Heart left ventricle (tissue), 16 donors: ENCODE measurements at regions not wholly inside any gene's neighbourhood (a gene's known extent, or its start where the extent isn't known, plus 50 kb on each side); places are given as distances from the start of the nearest gene placed in this dataset.

Source experiments
- ATAC-seq, 4 donors: fragments of 200-7000 bp; cut with Tn5 transposase; one replicate each; pipeline ENCODE4 v1.9.1; 2020 to 2022; ENCODE audit warnings: moderate library complexity in 4 of 4, mild to moderate bottlenecking in 3 of 4, moderate number of reproducible peaks in 1 of 4
- DNase-seq, 5 donors: peaks; one replicate each; pipeline ENCODE4 v3.0.0-alpha.2; 2020
- H3K27ac ChIP-seq, 12 donors: fragments of 200-600 bp; sonication (generic) in 4 of 12; one replicate each; pipeline versions ENCODE4 v1.5.0 to v1.8.0; 2016 to 2022; ENCODE audit warnings: mild to moderate bottlenecking in 2 of 12
- H3K27me3 ChIP-seq, 9 donors: fragments of 200-600 bp; sonication (generic) in 2 of 9; one replicate each; pipeline versions ENCODE4 v1.5.1 to v1.8.0; 2016 to 2022; ENCODE audit warnings: mild to moderate bottlenecking in 3 of 9
- H3K36me3 ChIP-seq, 9 donors: fragments of 200-600 bp; sonication (generic) in 2 of 9; one replicate each; pipeline versions ENCODE4 v1.5.0 to v1.8.0; 2018 to 2022; ENCODE audit warnings: mild to moderate bottlenecking in 2 of 9
- H3K4me1 ChIP-seq, 12 donors: fragments of 200-600 bp; sonication (generic) in 4 of 12; one replicate each; pipeline versions ENCODE4 v1.5.0 to v1.8.0; 2016 to 2022; ENCODE audit warnings: mild to moderate bottlenecking in 3 of 12
- H3K4me3 ChIP-seq, 12 donors: fragments of 200-600 bp; sonication (generic) in 4 of 12; one replicate each; pipeline versions ENCODE4 v1.5.0 to v1.8.0; 2017 to 2022; ENCODE audit warnings: mild to moderate bottlenecking in 9 of 12, moderate library complexity in 4 of 12
- H3K9me3 ChIP-seq, 12 donors: fragments of 200-600 bp; sonication (generic) in 4 of 12; one replicate each; pipeline versions ENCODE4 v1.5.0 to v1.8.0; 2016 to 2022; ENCODE audit warnings: mild to moderate bottlenecking in 1 of 12
- POLR2A ChIP-seq, 2 donors: fragments of 450-650 bp; IDR thresholded peaks; one replicate each; pipeline ENCODE4 v1.6.1; 2017; ENCODE audit warnings: antibody characterized with exemption in 2 of 2, mild to moderate bottlenecking in 2 of 2, moderate library complexity in 2 of 2
- WGBS, 4 donors: extraction: QIAGEN DNeasy Blood & Tissue Kit in 2 of 4; methylation state at CpG; one replicate each; pipeline versions ENCODE4 v1.1.5 to v1.1.7; 2013 to 2018; 5-methylcytosine and 5-hydroxymethylcytosine counted together
- intact Hi-C, 10 donors: fragments of 100-400 bp; cut with DNase I; formaldehyde crosslinking; loops; one replicate each; pipeline versions ENCODE4 v1.11.1 to v1.14.2; 2022
- TF ChIP-seq, protein P1 (sequence below), 12 donors: fragments of 200-600 bp; sonication (generic) in 4 of 12; IDR thresholded peaks; one replicate each; pipeline versions ENCODE4 v1.5.0 to v1.8.0; 2018 to 2022; ENCODE audit warnings: antibody characterized with exemption in 12 of 12, mild to moderate bottlenecking in 5 of 12
- donor health status: ischemic (EF 13 %, LVEDD 7.1; RV severe dilation, severe dysfunction).
- donor health status: healthy with polysubstance abuse.
- donor health status: DM: no; HTN: yes; CAD: no.
- donor health status: DM: no; HTN: no; CAD: no.
- donor health status: ischemic (EF 25% LVEDD 6.9; RV normal size, moderate dysfunction).
- donor health status: ischemic (EF 25% LVEDD 5.7; RV mildly dilated, moderate dysfunction).
- donor health status: healthy.
- donor health status: DM: yes; HTN: yes; CAD: no.
- donor health status: ischemic (EF 35%, LVEDD 5.7; RV mildly dilated, moderate dysfunction).
- donor health status: nonischemic (EF 11% LVEDD 7.7; RV severe dilation, severe dysfunction).
- donor health status: DM: yes; HTN: yes; CAD: no.
- donor health status: PGD.
- donor health status: ischemic (EF 29% LVEDD 5.4; RV normal size, mild dysfunction).
- donor health status: nonischemic (EF 23%, LVEDD 6.1; RV moderate dilation, normal function).

DNA sequence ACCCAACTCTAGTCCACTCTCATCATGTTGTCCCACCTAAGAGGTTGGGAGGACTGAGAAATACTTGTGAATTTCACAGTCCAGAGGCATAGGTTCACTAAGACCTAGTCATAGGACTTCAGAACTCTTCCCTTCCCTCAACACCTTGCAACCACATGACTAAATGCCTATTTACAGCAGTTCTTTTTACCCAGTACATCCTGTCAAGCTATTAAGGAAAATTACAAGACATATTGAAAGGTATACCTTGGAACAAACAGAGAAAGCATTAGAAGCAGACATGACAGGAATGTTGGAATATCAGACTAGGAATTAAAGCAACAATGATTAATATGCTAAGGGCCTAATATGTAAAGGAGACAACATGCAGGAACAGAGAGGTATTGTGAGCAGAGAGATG, 563.8 kb upstream of the LRRC4C start:
- no peaks in the 10 kb centered on the region for H3K27me3 ChIP-seq
- DNase-seq = no peak
- no peak for TF ChIP-seq POLR2A (IDR thresholded peaks at IDR 0.05)
- TF ChIP-seq, protein P1, sequence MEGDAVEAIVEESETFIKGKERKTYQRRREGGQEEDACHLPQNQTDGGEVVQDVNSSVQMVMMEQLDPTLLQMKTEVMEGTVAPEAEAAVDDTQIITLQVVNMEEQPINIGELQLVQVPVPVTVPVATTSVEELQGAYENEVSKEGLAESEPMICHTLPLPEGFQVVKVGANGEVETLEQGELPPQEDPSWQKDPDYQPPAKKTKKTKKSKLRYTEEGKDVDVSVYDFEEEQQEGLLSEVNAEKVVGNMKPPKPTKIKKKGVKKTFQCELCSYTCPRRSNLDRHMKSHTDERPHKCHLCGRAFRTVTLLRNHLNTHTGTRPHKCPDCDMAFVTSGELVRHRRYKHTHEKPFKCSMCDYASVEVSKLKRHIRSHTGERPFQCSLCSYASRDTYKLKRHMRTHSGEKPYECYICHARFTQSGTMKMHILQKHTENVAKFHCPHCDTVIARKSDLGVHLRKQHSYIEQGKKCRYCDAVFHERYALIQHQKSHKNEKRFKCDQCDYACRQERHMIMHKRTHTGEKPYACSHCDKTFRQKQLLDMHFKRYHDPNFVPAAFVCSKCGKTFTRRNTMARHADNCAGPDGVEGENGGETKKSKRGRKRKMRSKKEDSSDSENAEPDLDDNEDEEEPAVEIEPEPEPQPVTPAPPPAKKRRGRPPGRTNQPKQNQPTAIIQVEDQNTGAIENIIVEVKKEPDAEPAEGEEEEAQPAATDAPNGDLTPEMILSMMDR (IDR thresholded peaks at IDR 0.05) = no peak
- H3K36me3 ChIP-seq = no peaks in the 10 kb centered on the region
- intact Hi-C loops = no loop called here
- ATAC-seq = no peak
- no peak overlapping the region for H3K4me3 ChIP-seq
- no peaks in the 10 kb centered on the region for H3K4me1 ChIP-seq
- no peak overlapping the region for H3K27ac ChIP-seq
- H3K9me3 ChIP-seq = peaks cover 0 to 5% (median 0%) of the 10 kb centered on the region in 12 donors

DNA sequence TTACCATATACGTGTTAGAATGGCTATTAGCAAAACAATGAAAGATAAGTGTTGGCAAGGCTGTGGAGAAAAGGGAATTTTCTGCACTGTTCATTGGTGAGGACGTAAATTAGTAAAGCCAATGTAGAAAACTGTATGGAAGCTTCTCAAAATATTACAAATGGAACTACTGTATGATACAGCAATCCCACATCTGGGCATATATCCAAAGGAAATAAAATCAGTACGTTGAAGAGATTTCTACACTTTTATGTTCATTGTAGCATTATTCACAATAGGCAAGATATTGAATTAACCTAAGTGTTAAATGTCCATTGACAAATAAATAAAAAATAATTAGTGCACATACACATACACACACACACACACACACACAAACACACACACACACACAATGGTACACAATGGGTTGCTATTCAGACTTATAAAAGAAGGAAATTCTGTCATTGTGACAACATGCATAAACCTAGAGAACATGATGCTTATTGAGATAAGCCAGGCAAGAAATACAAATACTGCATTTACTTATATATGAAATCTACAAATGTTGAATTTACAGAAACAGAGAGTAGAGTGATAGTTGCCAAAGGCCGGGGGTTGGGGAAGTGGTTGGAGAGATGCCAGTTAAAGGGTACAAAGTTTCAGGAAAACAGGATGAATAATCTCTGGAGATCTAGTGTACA, 565.8 kb upstream of the LRRC4C start:
- no peak for TF ChIP-seq POLR2A (IDR thresholded peaks at IDR 0.05)
- TF ChIP-seq, protein P1 (IDR thresholded peaks at IDR 0.05) = no peak
- ATAC-seq = no peak
- DNase-seq = no peak
- Histone ChIP-seq H3K27ac (no peak overlapping the region), H3K27me3 (no peaks in the 10 kb centered on the region), H3K4me3 (no peak overlapping the region), H3K9me3 (peaks cover 0 to 5% (median 0%) of the 10 kb centered on the region in 12 donors), H3K36me3 (no peaks in the 10 kb centered on the region), H3K4me1 (no peaks in the 10 kb centered on the region)
- intact Hi-C loops = no loop called here
- 48 to 62% (median 55%) methylated on average over 4 of the region's 4 CpGs for WGBS, 4 donors

DNA sequence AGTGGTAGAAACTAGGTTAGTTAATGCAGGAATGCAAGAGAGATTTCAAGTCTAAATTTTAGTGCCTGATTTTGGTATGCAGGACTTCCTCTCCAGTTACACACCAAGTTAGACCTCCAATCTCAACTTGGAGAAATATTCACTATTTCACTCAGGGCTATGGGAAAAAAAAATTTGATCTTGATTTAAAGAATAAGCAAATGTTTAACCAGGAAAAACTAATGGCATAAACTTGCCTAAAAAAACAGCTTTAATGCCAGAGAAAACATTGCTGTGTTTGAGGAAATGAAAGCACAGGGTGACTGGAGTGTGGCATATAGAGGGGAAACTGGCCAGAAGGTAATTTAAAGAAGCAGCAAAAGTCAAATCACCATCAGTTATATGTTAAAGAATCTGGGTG, 575.4 kb upstream of the LRRC4C start:
- H3K36me3 ChIP-seq = no peaks in the 10 kb centered on the region

DNA sequence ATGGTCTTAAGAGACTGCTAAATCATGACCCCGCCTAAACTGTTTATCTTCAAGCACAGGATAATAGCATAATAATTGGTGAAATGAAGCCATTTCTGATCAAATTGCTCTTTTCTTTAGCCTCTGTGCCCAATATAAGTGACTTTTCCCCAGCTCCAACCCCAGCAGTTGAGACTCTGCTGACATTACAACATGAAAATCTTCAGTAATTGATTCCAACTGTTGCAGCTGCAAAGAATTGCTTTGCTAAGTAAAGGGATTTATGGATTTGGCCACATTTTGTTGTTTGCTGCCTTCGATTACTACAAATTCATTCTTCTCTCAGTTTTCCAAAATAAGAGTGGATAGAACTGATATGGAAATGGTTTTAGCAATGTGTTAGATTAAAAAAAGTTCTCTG, 576.7 kb upstream of the LRRC4C start:
- H3K27ac ChIP-seq = no peak overlapping the region
- no peak for TF ChIP-seq POLR2A (IDR thresholded peaks at IDR 0.05)
- TF ChIP-seq, protein P1 (IDR thresholded peaks at IDR 0.05) = no peak
- H3K36me3 ChIP-seq = no peaks in the 10 kb centered on the region
- H3K27me3 ChIP-seq = no peaks in the 10 kb centered on the region
- peaks cover 0 to 3% (median 0%) of the 10 kb centered on the region in 12 donors for H3K9me3 ChIP-seq
- H3K4me3 ChIP-seq = no peak overlapping the region
- WGBS, 4 donors = 70 to 76% (median 72%) methylated on average over 2 of the region's 2 CpGs
- intact Hi-C loops = no loop called here
- ATAC-seq = no peak
- H3K4me1 ChIP-seq = no peaks in the 10 kb centered on the region
- DNase-seq = no peak

More for the DNA sequence above, 575.4 kb upstream of the LRRC4C start:
- peaks cover 0 to 6% (median 0%) of the 10 kb centered on the region in 12 donors for H3K9me3 ChIP-seq
- DNase-seq (no peak), ATAC-seq (no peak)
- TF ChIP-seq, protein P1 (IDR thresholded peaks at IDR 0.05) = no peak
- no peak for TF ChIP-seq POLR2A (IDR thresholded peaks at IDR 0.05)
- no peaks in the 10 kb centered on the region for H3K4me1 ChIP-seq
- no peaks in the 10 kb centered on the region for H3K27me3 ChIP-seq
- intact Hi-C loops = no loop called here
- H3K27ac ChIP-seq = no peak overlapping the region
- H3K4me3 ChIP-seq = no peak overlapping the region
